Trophoblast cell (in vitro differentiated cells and primary cell): ENCODE measurements at regions not wholly inside any gene's neighbourhood (a gene's known extent, or its start where the extent isn't known, plus 50 kb on each side); places are given as distances from the start of the nearest gene placed in this dataset.

Experiments used
- DNase-seq, 2 donors: peaks; one replicate each; pipeline ENCODE4 v3.0.0-alpha.2; 2016
- H2AFZ ChIP-seq: 2 replicates; pipeline ENCODE4 v1.6.1; 2013; ENCODE audit warnings: low read length, moderate library complexity, mild to moderate bottlenecking; ENCODE audit not compliant: insufficient read depth, poor library complexity
- H2AK5ac ChIP-seq: 2 replicates; pipeline ENCODE4 v1.6.1; 2013; ENCODE audit warnings: mild to moderate bottlenecking, low read length
- H2BK120ac ChIP-seq: 2 replicates; pipeline ENCODE4 v1.6.1; 2013; ENCODE audit warnings: low read length, mild to moderate bottlenecking, moderate library complexity; ENCODE audit not compliant: insufficient read depth, poor library complexity
- H2BK12ac ChIP-seq: 2 replicates; pipeline ENCODE4 v1.6.1; 2013; ENCODE audit warnings: mild to moderate bottlenecking, low read length, moderate library complexity
- H2BK5ac ChIP-seq: 2 replicates; pipeline ENCODE4 v1.6.1; 2013; ENCODE audit warnings: low read length, low read depth, moderate library complexity, mild to moderate bottlenecking; ENCODE audit not compliant: poor library complexity
- H3K14ac ChIP-seq: 2 replicates; pipeline ENCODE4 v1.6.1; 2013; ENCODE audit warnings: mild to moderate bottlenecking, low read length
- H3K18ac ChIP-seq: 2 replicates; pipeline ENCODE4 v1.6.1; 2013; ENCODE audit warnings: mild to moderate bottlenecking, low read length
- H3K23ac ChIP-seq: 2 replicates; pipeline ENCODE4 v1.6.1; 2013; ENCODE audit warnings: low read length
- H3K27ac ChIP-seq: 2 replicates; pipeline ENCODE4 v1.5.1; 2013; ENCODE audit warnings: low read depth, mild to moderate bottlenecking, inconsistent platforms, low read length, moderate library complexity
- H3K27me3 ChIP-seq: 2 replicates; pipeline ENCODE4 v1.6.1; 2013; ENCODE audit warnings: inconsistent platforms, mild to moderate bottlenecking, low read length, moderate library complexity; ENCODE audit not compliant: insufficient read depth
- H3K36me3 ChIP-seq, 2 experiments: 1 replicate in 1 of 2; 2 replicates in 1 of 2; pipeline ENCODE4 v1.6.1; 2013; ENCODE audit warnings: low read length in 2 of 2, mild to moderate bottlenecking in 2 of 2, moderate library complexity in 1 of 2; ENCODE audit not compliant: insufficient read depth in 2 of 2, control insufficient read depth in 1 of 2
- H3K4ac ChIP-seq: 2 replicates; pipeline ENCODE4 v1.6.1; 2013; ENCODE audit warnings: low read depth, mild to moderate bottlenecking, low read length, moderate library complexity
- H3K4me1 ChIP-seq, 2 experiments: 1 replicate in 1 of 2; 2 replicates in 1 of 2; pipeline ENCODE4 v1.6.1; 2013; ENCODE audit warnings: low read length in 2 of 2, mild to moderate bottlenecking in 2 of 2, moderate library complexity in 1 of 2; ENCODE audit not compliant: insufficient read depth in 2 of 2, control insufficient read depth in 1 of 2
- H3K4me2 ChIP-seq: 2 replicates; pipeline ENCODE4 v1.6.1; 2013; ENCODE audit warnings: inconsistent platforms, mild to moderate bottlenecking, low read length, moderate library complexity
- H3K4me3 ChIP-seq: 2 replicates; pipeline ENCODE4 v1.5.1; 2013; ENCODE audit warnings: mild to moderate bottlenecking, low read depth, low read length, inconsistent platforms
- H3K79me1 ChIP-seq: one replicate; pipeline ENCODE4 v1.6.1; 2013; ENCODE audit warnings: low read length
- H3K79me2 ChIP-seq: 2 replicates; pipeline ENCODE4 v1.6.1; 2013; ENCODE audit warnings: low read length, mild to moderate bottlenecking; ENCODE audit not compliant: control insufficient read depth, insufficient read depth, poor library complexity
- H3K9ac ChIP-seq: 2 replicates; pipeline ENCODE4 v1.6.1; 2013; ENCODE audit warnings: mild to moderate bottlenecking, low read length
- H3K9me3 ChIP-seq: 2 replicates; pipeline ENCODE4 v1.6.1; 2013; ENCODE audit warnings: low read depth, mild to moderate bottlenecking, control low read depth, inconsistent platforms, low read length; ENCODE audit not compliant: insufficient read depth
- H4K12ac ChIP-seq: 2 replicates; pipeline ENCODE4 v1.6.1; 2013; ENCODE audit warnings: low read depth, mild to moderate bottlenecking, low read length, moderate library complexity
- H4K8ac ChIP-seq: 2 replicates; pipeline ENCODE4 v1.6.1; 2013; ENCODE audit warnings: low read depth, mild to moderate bottlenecking, low read length, moderate library complexity
- H4K91ac ChIP-seq: one replicate; pipeline ENCODE4 v1.6.1; 2013; ENCODE audit warnings: low read depth, mild to moderate bottlenecking, low read length, moderate library complexity
- WGBS: extraction: QIAGEN DNeasy Blood & Tissue Kit; methylation state at CpG from one replicate; pipeline ENCODE4 v1.1.7; 2013; ENCODE audit warnings: missing lambda C conversion rate; ENCODE audit not compliant: insufficient read length, insufficient coverage; ENCODE audit errors: extremely low coverage; 5-methylcytosine and 5-hydroxymethylcytosine counted together

- Histone ChIP-seq H3K27me3 (no peaks in the 10 kb centered on the region), H3K4me3 (no peak overlapping the region), H3K4me1 (no peaks in the 10 kb centered on the region), H3K27ac (no peak overlapping the region), H2BK5ac (no peak overlapping the region), H3K9ac (no peak overlapping the region), H3K79me2 (no peaks in the 10 kb centered on the region), H3K36me3 (no peaks in the 10 kb centered on the region), H3K9me3 (peaks cover 4% of the 10 kb centered on the region), H2BK12ac (no peak overlapping the region), H3K79me1 (no peaks in the 10 kb centered on the region), H2AFZ (no peak overlapping the region), H2AK5ac (no peak overlapping the region), H3K18ac (no peak overlapping the region), H4K12ac (no peak overlapping the region), H4K8ac (no peak overlapping the region), H3K4me2 (no peak overlapping the region), H3K4ac (no peak overlapping the region), H3K23ac (no peak overlapping the region), H3K14ac (no peak overlapping the region), H4K91ac (no peak overlapping the region), H2BK120ac (no peak overlapping the region)
- WGBS: no CpG with 5 or more reads among the region's 7 CpGs
- DNase-seq: no peak
Measured at GRCh38 chr10:16367621-16368292, 69.1 kb upstream of the PTER start.

GRCh38 chr10:16381083-16381482 lies 55.7 kb upstream of the PTER start:
- WGBS: no CpG with 5 or more reads among the region's 3 CpGs
- no peak overlapping the region for H3K9ac ChIP-seq

GRCh38 chr10:16384021-16384420 lies 52.8 kb upstream of the PTER start:
- Histone ChIP-seq H3K27ac (no peak overlapping the region), H4K12ac (no peak overlapping the region), H3K4ac (no peak overlapping the region), H3K9me3 (no peaks in the 10 kb centered on the region), H3K79me1 (no peaks in the 10 kb centered on the region), H2AFZ (no peak overlapping the region), H2BK5ac (no peak overlapping the region), H2AK5ac (no peak overlapping the region), H3K27me3 (no peaks in the 10 kb centered on the region), H2BK12ac (no peak overlapping the region), H4K91ac (no peak overlapping the region), H3K23ac (no peak overlapping the region), H3K4me3 (no peak overlapping the region), H2BK120ac (no peak overlapping the region), H3K4me1 (no peaks in the 10 kb centered on the region), H3K18ac (no peak overlapping the region), H3K14ac (no peak overlapping the region), H3K79me2 (no peaks in the 10 kb centered on the region), H4K8ac (no peak overlapping the region), H3K9ac (no peak overlapping the region), H3K4me2 (no peak overlapping the region), H3K36me3 (no peaks in the 10 kb centered on the region)
- no CpG with 5 or more reads among the region's 12 CpGs for WGBS
- DNase-seq: no peak

More at GRCh38 chr10:16381083-16381482, 55.7 kb upstream of the PTER start:
- Histone ChIP-seq H3K9me3 (no peaks in the 10 kb centered on the region), H2AFZ (no peak overlapping the region), H3K79me1 (no peaks in the 10 kb centered on the region), H3K18ac (no peak overlapping the region), H3K36me3 (no peaks in the 10 kb centered on the region), H3K23ac (no peak overlapping the region), H2AK5ac (no peak overlapping the region), H4K12ac (no peak overlapping the region), H2BK12ac (no peak overlapping the region), H3K4me2 (no peak overlapping the region), H3K4me1 (no peaks in the 10 kb centered on the region), H2BK5ac (no peak overlapping the region), H2BK120ac (no peak overlapping the region), H3K27me3 (no peaks in the 10 kb centered on the region), H3K27ac (no peak overlapping the region), H3K14ac (no peak overlapping the region), H4K8ac (no peak overlapping the region), H4K91ac (no peak overlapping the region), H3K79me2 (no peaks in the 10 kb centered on the region), H3K4me3 (no peak overlapping the region), H3K4ac (no peak overlapping the region)
- peak; percentile 24 to 52 for DNase-seq

GRCh38 chr10:16386855-16387254 lies 50.0 kb upstream of the PTER start:
- H3K4me2 ChIP-seq: no peak overlapping the region
- no peak overlapping the region for H4K12ac ChIP-seq
- H3K36me3 ChIP-seq: no peaks in the 10 kb centered on the region
- no peaks in the 10 kb centered on the region for H3K79me1 ChIP-seq
- H2BK120ac ChIP-seq: no peak overlapping the region
- no peak overlapping the region for H2BK5ac ChIP-seq
- no peak overlapping the region for H3K23ac ChIP-seq
- no peaks in the 10 kb centered on the region for H3K4me1 ChIP-seq
- no peak overlapping the region for H2AK5ac ChIP-seq
- no peak overlapping the region for H2AFZ ChIP-seq
- H2BK12ac ChIP-seq: no peak overlapping the region
- no peak for DNase-seq
- H3K9me3 ChIP-seq: no peaks in the 10 kb centered on the region
- 100% methylated on average over 2 of the region's 9 CpGs for WGBS
- H4K8ac ChIP-seq: no peak overlapping the region
- no peak overlapping the region for H3K18ac ChIP-seq
- no peak overlapping the region for H4K91ac ChIP-seq
- H3K14ac ChIP-seq: no peak overlapping the region
- no peak overlapping the region for H3K9ac ChIP-seq
- H3K27ac ChIP-seq: no peak overlapping the region
- no peaks in the 10 kb centered on the region for H3K27me3 ChIP-seq
- H3K4me3 ChIP-seq: no peak overlapping the region
- no peaks in the 10 kb centered on the region for H3K79me2 ChIP-seq
- H3K4ac ChIP-seq: no peak overlapping the region
